GM19468 (cell line): ENCODE measurements at regions not wholly inside any gene's neighbourhood (a gene's known extent, or its start where the extent isn't known, plus 50 kb on each side); places are given as distances from the start of the nearest gene placed in this dataset.

Experiments
- ATAC-seq: cut with Tn5 transposase; IDR thresholded peaks from one replicate; pipeline ENCODE4 v1.9.1; 2021; ENCODE audit warnings: mild to moderate bottlenecking, moderate library complexity, moderate number of reproducible peaks; ENCODE audit not compliant: unreplicated experiment; ENCODE audit errors: extremely low read depth

GRCh38 chr5:171599411-171599810, 180.0 kb downstream of the FGF18 start:
- ATAC-seq, result no peak

GRCh38 chr5:171599957-171600612, 180.6 kb downstream of the FGF18 start:
- no peak for ATAC-seq

DNA sequence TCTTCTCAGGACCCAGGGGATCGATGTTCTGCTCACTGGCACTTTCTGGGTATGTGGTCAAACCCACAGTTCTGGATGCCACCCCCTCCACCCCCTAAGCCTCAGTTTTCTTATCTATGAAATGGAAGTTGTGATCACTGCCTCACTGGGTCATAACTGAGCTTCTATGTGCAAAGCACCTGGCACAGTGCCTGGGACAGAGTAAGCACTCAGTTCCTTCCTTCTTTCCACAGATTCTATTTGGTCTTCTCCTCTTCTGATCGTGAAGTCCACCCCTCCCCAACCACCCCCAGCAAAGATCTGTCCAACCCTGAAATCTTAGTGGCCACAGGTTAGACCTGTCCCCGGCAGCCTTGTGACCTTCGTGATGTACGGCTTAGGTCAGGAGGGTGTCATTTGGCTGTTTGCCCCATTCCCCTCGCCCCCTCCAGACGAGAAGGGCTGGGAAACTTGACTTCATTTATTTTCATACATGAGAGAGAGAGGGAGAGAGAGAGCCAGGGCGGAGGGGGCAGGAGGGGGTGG, 181.4 kb downstream of the FGF18 start:
- no peak for ATAC-seq

DNA sequence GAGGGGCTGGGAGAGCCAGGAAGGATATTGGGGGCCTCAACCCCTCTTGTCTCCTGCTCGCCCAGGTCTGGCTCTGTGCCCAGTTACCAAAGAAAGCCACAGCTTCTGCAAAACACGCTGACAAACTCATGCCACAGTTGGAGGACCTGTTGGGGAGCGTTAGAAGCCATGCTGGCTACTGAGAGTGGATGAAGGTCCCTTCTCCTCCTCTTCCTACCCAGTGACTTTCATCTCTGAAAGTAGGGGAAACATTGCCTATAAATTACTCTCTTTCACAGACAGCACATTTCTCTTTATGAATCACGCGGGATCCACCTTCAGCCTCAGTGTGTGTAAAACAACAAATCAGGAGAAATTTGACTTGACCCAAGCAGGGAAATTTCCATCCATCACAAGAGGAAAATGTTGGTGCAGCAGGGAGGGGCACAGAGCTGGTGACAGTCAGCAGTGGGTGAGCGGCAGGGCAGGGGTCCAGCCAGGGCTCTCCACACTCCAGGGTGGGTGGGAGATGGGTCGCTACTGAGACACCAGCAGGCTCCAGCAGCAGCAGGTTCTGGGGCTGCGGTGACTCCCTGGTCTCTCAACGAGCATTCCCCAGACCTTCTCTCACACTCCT, 181.9 kb downstream of the FGF18 start:
- no peak for ATAC-seq

GRCh38 chr5:171603591-171603990, 182.0 kb upstream of the SMIM23 start:
- no peak for ATAC-seq

DNA sequence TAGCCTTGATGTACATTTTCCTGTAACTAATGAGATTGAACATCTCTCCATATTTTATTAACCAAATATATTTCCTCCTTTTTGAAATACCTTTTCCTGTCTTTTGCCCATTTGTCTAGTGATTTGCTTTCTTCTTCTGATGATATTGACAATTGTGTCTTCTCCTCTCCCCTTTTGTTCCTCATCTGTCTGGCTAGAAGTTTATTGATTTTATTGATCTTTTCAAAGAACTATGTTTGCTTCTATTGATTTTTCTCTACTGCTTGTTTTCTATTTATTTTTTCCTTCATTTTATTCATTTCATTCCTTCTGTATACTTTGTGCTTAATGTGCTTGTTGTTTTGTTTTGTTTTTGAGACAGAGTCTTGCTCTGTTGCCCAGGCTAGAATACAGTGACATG, 181.4 kb upstream of the SMIM23 start:
- ATAC-seq, result no peak

GRCh38 chr5:171606414-171607024, 179.1 kb upstream of the SMIM23 start:
- ATAC-seq, result no peak

- no peak for ATAC-seq
Observed at GRCh38 chr5:171607863-171608262, 177.8 kb upstream of the SMIM23 start.

- ATAC-seq, result no peak
Observed at GRCh38 chr5:171609806-171610452, 175.7 kb upstream of the SMIM23 start.

GRCh38 chr5:171610686-171611085, 174.9 kb upstream of the SMIM23 start:
- ATAC-seq, result no peak

DNA sequence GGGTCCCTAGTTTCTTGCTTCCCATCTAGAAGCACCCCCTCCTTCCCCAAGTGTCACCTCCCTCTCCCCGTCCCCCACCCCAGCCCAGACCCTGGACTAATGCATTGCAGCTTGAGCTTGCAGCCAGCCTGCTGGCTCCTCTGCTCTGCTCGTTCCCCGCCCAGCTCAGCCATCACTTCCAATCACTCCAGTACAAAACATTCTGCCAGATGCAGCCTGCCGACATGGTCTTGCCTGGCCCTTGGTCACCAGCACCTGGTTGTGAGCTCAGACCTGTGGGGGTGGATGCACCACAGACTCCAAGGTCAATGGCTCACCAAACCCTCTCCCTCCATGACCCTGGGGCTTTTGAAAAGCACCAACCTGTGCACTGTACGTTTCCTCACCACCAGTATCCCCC, 172.9 kb upstream of the SMIM23 start:
- no peak for ATAC-seq

GRCh38 chr5:171614511-171614910, 171.1 kb upstream of the SMIM23 start:
- ATAC-seq, result no peak

DNA sequence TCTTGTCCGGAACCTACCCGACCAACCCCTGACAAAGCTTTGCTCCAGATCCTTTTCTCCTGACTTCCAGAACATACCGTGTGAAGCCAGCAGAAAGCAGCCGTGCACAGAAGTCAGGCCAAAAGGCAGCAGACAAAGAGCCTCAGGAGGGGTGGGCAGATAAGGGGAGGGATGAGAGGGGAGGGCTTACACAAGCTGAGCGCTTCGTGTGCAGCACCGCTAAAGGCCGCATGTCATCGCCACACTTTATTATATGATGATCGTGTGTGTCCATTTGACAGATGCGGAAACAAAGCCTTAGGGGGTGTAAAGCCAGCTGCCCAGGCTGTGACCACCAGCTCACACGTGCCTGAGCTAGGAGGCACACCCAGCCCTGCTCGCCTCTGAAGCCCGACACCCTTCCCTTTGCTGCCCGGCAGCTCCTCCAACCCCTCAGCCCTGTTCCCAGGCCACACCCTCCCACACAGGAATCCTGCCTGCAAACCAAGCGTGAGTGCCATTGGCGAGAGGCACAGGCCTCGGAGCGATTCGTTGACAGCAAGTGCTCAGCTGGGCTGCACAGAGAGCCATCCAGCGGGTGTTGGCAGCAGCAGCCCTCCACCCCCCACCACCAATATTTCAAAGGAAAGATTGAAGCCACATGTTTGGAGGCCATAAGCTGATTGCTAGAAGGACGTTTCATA, 170.5 kb upstream of the SMIM23 start:
- no peak for ATAC-seq

DNA sequence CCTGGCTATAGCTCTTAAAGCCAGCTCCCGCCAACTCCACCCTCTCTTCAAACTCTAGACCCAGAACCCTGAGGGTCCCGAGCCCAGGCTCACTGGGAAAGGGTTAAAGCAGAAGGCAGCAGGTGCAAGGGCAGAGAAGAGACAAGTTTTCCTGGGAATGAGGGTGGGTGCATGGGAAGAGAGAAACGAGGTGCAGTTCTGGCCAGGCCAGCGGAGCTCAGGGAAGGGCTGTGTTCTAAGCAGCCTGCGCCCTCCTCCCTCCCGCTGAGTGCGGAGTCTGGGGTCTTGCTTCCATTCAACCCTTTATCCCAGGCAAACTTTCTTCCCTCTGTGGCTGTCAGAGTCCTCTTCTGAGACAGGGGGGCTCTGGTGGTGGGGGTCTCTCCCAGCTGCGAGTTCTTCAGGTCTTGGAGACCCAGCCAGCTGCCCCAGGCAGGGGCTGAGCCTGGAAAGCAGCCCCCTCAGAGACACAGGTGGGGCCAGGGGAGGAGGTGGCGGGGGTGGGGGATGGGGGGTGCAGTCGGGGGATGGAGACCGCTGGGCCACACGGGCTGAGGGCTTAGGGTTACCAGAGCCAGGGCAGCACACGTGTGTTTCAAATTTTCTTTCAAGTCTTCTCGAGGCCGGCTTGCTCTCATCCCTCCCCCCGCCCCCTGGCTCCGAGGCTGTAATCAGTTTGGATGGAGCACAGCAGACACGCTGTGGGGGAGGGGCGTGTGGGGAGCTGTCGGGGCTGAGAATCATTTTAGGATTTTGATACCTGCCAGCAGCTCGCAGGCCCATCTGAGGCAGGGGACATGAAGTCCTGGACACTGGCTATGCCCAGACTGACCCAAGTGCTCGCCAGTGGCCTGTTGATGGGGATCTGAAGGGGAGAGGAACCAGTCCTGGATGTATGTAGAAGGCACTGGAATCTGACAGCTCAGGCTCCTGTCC, 169.6 kb upstream of the SMIM23 start:
- no peak for ATAC-seq

DNA sequence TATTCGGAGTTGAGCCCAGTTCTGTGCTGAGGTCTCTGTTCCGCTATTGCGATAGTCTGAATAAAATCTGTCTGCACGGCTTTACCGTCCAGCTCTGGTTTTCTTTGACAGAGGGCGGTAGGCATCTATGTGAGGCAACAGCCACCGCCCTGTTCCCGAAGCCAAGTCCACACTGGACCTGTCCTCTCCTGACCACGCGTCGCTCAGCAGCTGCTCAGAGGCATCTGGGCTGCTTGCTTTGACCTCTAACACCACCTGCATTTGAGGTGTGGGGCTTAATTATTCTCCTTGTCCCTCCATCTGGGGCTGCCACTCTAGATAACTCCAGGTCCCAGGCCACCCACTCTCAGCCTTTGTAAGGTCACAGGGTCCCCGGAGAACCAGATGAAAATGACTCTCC, 168.4 kb upstream of the SMIM23 start:
- no peak for ATAC-seq

DNA sequence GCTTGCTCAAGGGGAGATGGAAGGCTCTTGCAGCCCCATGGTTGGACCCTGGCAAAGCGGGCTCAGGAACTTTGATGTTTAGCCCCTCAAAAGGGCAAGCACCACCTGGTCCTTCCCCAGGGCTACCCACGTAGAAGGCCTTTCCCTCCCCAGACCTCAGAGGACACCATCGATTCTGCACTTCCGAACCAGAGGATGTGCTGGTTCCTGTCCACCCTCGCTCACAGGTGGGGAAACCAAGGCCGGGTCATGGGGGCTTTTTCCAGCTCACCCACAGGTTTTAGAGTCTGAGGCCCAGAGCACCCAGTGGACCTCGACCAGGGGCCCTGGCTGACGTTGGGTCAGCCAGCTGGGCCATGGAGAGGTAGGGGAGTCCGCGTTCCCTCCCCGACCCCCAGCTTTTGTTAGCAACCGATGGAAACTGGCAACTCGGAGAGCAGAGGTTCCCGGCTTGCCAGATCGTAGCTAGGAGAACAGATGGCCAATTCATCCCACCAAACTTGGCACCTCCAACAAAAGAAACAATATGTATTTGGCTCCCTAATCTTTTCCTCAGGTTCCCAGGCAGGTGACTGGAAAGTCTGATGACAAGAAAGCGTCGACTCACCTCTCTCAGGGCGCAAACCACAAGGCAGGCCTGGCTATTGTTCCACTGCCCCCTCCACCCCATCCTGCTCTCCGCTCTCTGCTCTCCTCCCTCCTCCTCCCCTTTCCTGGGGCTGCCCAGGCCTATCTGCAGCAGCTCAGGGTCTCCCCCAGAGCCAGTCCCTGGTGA, 167.6 kb upstream of the SMIM23 start:
- ATAC-seq, result no peak

DNA sequence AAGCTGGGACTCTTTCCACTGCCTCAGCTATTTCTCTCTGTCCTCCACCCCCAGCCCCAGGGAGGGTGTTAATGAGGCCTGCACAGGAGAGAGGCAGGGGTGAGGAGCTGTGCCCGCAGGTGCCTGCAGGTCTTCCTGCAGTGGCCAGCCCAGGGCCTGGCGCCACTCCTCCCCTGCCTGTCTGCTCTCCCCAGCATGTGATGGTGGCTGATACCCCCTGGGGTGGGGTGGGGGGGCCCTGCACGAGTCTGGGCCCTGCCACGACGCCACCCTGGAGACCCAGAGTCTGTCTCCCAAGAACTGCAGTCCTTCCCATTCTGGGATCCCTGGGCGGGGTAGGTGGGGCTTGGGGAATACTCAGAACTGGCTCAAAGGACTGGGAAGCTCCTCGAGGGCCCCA, 166.4 kb upstream of the SMIM23 start:
- ATAC-seq, result no peak

DNA sequence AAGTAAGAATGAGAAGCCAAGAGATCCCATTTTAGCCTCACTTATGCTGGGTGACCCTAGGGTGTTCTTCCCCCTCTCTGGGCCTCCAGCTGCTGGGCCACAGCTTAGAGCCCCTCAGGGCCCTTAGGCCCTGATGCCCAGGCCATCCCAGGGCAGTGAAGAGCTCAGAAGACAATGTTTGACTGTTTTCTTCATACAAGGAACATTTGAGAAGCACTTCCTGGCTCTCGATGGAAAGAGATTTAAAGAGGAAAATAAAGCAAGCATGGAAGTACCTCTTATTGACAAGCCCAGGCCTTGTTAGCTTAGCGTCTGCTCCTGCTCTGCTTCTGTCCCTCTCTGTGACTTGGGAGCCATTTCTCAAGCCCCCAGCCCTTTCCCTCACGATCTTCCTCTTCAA, 165.9 kb upstream of the SMIM23 start:
- ATAC-seq, result no peak

DNA sequence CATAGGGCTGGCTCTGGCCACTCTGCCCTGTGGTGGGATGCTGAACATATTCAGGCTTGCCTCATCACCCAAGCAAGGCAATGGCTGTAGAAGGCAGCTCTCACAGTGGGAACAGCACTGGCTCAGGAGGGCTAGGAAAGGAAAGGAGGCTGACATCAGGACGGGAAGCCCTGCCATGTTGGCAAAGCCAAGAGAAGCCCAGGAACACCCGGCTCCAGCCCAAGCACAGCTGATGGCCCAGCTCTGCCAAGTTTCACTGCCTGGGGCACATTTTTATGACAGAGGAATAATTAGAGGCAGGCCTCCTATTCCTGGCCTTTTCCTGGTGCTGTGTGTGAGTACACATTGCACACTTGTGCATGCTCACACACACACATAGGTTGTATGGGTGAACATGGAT, 163.6 kb upstream of the SMIM23 start:
- ATAC-seq, result no peak
